ENCODE measurements at regions not wholly inside any gene's neighbourhood (a gene's known extent, or its start where the extent isn't known, plus 50 kb on each side); places are given as distances from the start of the nearest gene placed in this dataset.

GRCh38 chr2:240285725-240286124 lies 145.3 kb upstream of the OTOS start:
- DNase-seq = no peak
- Histone ChIP-seq H3K4me1 (peaks cover 0 to 2% of the 10 kb centered on the region in 2 donors), H3K4me3 (no peak overlapping the region), H3K36me3 (no peaks in the 10 kb centered on the region), H3K27me3 (no peaks in the 10 kb centered on the region), H3K9me3 (no peaks in the 10 kb centered on the region), H3K27ac (no peak overlapping the region)
- ATAC-seq = no peak
- TF ChIP-seq, protein P1, sequence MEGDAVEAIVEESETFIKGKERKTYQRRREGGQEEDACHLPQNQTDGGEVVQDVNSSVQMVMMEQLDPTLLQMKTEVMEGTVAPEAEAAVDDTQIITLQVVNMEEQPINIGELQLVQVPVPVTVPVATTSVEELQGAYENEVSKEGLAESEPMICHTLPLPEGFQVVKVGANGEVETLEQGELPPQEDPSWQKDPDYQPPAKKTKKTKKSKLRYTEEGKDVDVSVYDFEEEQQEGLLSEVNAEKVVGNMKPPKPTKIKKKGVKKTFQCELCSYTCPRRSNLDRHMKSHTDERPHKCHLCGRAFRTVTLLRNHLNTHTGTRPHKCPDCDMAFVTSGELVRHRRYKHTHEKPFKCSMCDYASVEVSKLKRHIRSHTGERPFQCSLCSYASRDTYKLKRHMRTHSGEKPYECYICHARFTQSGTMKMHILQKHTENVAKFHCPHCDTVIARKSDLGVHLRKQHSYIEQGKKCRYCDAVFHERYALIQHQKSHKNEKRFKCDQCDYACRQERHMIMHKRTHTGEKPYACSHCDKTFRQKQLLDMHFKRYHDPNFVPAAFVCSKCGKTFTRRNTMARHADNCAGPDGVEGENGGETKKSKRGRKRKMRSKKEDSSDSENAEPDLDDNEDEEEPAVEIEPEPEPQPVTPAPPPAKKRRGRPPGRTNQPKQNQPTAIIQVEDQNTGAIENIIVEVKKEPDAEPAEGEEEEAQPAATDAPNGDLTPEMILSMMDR (IDR thresholded peaks at IDR 0.05 in 4 of 5, conservative IDR thresholded peaks at IDR 0.05 in 1 of 5) = no peak
- no peak for TF ChIP-seq POLR2A (IDR thresholded peaks at IDR 0.05)
- intact Hi-C loops (cut with DNase I; ENCODE audit: low total_unique reads) (no loop called here), in situ Hi-C loops (cut with MboI; ENCODE audit: low sequenced_read_pairs in 4 of 4) (no loop called here)

GRCh38 chr2:240286596-240286995 lies 146.1 kb upstream of the OTOS start:
- Histone ChIP-seq H3K4me3 (no peak overlapping the region), H3K27ac (no peak overlapping the region), H3K4me1 (peaks cover 0 to 2% of the 10 kb centered on the region in 2 donors), H3K36me3 (no peaks in the 10 kb centered on the region), H3K9me3 (no peaks in the 10 kb centered on the region), H3K27me3 (no peaks in the 10 kb centered on the region)
- TF ChIP-seq, protein P1 (IDR thresholded peaks at IDR 0.05 in 4 of 5, conservative IDR thresholded peaks at IDR 0.05 in 1 of 5) = no peak
- no peak for TF ChIP-seq POLR2A (IDR thresholded peaks at IDR 0.05)
- ATAC-seq (no peak), DNase-seq (no peak)
- in situ Hi-C loops (cut with MboI; ENCODE audit: low sequenced_read_pairs in 4 of 4) = no loop called here
- intact Hi-C loops (cut with DNase I; ENCODE audit: low total_unique reads) = no loop called here

DNA sequence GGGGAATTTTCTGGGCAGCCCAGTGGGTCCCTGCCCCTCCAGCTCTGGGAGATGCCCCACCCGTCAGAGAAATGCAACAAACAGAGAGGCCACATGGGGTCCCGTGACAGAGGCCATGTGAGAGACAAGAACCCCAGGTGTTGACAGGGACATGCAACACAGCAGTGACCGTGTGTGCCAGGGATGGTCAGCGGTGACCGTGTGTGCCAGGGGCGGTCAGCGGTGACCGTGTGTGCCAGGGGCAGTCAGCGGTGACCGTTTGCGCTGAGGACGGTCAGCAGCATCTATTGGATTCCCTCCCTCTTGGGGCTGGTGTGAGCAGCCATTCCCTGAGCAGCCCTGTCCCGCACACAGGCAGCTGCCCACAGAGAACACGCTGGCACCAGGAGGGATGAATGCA lies 146.6 kb upstream of the OTOS start:
- in situ Hi-C loops (cut with MboI; ENCODE audit: low sequenced_read_pairs in 4 of 4) (no loop called here), intact Hi-C loops (cut with DNase I; ENCODE audit: low total_unique reads) (no loop called here)
- no peak for DNase-seq
- Histone ChIP-seq H3K27ac (no peak overlapping the region), H3K36me3 (no peaks in the 10 kb centered on the region), H3K9me3 (no peaks in the 10 kb centered on the region), H3K27me3 (no peaks in the 10 kb centered on the region), H3K4me3 (no peak overlapping the region), H3K4me1 (peaks cover 0 to 2% of the 10 kb centered on the region in 2 donors)
- TF ChIP-seq, protein P1 (IDR thresholded peaks at IDR 0.05 in 4 of 5, conservative IDR thresholded peaks at IDR 0.05 in 1 of 5) = no peak
- TF ChIP-seq POLR2A (IDR thresholded peaks at IDR 0.05) = no peak
- ATAC-seq = peak in 1 of 2 donors; percentile 24

DNA sequence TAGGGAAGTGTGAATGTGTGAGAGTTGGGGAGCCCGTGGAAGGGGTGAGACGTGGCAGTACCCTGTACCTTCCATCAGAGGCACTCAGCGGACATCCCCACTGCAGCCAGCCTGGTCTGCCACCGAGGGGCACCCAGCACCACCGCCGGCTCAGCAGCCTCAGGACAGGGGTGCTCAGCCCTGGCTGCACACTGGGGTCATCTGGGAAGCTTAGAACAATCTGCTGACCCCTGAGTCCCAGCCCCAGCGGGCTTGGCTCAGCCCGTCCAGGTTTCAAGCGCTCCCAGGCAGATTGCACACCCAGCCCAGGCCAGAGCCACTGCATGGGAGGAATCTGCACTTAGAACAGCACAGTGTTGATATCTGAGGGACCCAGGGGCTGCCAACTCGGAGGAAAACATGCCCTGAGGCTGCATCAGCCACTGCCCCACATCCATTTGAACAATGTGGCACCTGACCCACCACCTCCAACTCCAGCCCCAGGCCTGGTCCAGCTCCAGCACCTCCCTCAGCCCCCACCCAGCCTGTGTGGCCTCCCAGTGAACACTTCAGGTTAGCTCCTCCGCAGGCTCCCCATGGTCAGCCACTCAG lies 147.1 kb upstream of the OTOS start:
- intact Hi-C loops (cut with DNase I; ENCODE audit: low total_unique reads) = no loop called here
- Histone ChIP-seq H3K27ac (no peak overlapping the region), H3K4me3 (no peak overlapping the region), H3K27me3 (no peaks in the 10 kb centered on the region), H3K36me3 (no peaks in the 10 kb centered on the region), H3K9me3 (no peaks in the 10 kb centered on the region), H3K4me1 (peaks cover under 1 to 2% of the 10 kb centered on the region in 2 donors)
- no peak for ATAC-seq
- no peak for TF ChIP-seq POLR2A (IDR thresholded peaks at IDR 0.05)
- TF ChIP-seq, protein P1 (IDR thresholded peaks at IDR 0.05 in 4 of 5, conservative IDR thresholded peaks at IDR 0.05 in 1 of 5) = no peak
- in situ Hi-C loops (cut with MboI; ENCODE audit: low sequenced_read_pairs in 4 of 4) = no loop called here
- no peak for DNase-seq

GRCh38 chr2:240288087-240288521 lies 147.4 kb upstream of the GPC1 start:
- Histone ChIP-seq H3K36me3 (no peaks in the 10 kb centered on the region), H3K9me3 (no peaks in the 10 kb centered on the region), H3K27me3 (no peaks in the 10 kb centered on the region), H3K4me1 (peaks cover 5% of the 10 kb centered on the region in 2 donors), H3K27ac (no peak overlapping the region), H3K4me3 (no peak overlapping the region)
- ATAC-seq (no peak), DNase-seq (no peak)
- TF ChIP-seq POLR2A (IDR thresholded peaks at IDR 0.05) = no peak
- TF ChIP-seq, protein P1 (IDR thresholded peaks at IDR 0.05 in 4 of 5, conservative IDR thresholded peaks at IDR 0.05 in 1 of 5) = no peak
- intact Hi-C loops (cut with DNase I; ENCODE audit: low total_unique reads) (no loop called here), in situ Hi-C loops (cut with MboI; ENCODE audit: low sequenced_read_pairs in 4 of 4) (no loop called here)

Data from gastrocnemius medialis (tissue), 4 donors.